ENCODE measurements at regions not wholly inside any gene's neighbourhood (a gene's known extent, or its start where the extent isn't known, plus 50 kb on each side); places are given as distances from the start of the nearest gene placed in this dataset.
A peak's percentile ranks its signal among the peaks of the same experiment; 100 is the strongest.
"Not testable (repeated sequence)": the region's sequence is repeated elsewhere in the genome, so short reads cannot be mapped to it uniquely, and the experiment has no call there.

DNA sequence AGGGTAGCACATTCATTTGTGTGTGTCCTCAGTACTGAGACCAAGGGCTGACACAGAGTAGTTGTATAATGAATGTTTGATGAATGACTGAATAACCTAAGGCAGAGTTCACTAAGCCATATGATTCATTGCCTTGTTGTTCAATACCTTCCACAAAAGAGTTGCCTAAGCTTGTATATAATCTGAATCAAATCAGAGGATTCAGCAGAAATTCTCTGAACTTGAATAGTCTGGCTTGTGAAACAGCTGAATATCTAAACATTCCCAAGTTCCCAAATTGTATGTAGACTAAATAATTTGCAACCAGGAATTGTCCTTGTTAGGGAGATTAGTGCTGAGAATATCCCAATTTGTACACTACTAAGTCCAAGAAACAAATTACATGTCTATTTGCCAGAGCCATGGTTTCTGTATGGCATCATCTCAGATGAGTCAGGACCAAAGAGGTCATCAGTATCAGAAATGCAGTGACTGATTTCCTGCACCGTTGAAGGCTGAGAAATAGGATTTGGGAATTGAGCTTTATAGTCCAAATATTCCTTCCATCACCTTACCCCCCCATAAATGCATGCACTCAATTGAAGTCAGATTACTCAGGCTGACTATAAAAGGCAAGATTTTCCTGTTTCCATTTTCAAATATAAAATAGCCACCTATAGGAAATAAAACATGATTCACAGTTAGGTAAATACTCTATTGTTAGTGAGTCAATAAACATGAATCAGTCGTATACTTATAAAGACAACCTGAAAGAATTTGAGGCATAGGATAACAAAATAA is 168.7 kb downstream of the PHLDA1 start:
- peak; percentile 71 for DNase-seq

- no peak for DNase-seq
Observed at GRCh38 chr12:75859868-75860267, 171.7 kb downstream of the PHLDA1 start.

DNA sequence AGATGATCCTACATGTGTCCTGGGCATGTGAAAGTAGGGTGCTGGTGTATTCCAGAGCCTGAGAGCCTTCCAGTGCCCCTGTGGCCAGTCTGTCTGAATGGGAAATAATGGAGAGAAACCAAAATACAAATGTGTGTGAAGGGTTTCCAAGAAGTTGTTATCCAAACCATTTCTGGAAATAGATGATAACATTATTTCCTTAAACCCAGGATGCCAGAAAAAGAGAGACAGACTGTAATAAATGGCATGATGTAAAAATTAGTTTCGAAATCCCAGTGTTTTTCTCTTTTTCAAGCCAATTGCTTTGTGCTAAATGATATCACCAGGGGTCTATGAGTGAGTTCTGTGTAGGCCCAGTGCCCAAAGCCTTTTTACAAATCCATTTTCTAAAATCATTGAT is 175.3 kb downstream of the PHLDA1 start:
- no peak for DNase-seq

DNA sequence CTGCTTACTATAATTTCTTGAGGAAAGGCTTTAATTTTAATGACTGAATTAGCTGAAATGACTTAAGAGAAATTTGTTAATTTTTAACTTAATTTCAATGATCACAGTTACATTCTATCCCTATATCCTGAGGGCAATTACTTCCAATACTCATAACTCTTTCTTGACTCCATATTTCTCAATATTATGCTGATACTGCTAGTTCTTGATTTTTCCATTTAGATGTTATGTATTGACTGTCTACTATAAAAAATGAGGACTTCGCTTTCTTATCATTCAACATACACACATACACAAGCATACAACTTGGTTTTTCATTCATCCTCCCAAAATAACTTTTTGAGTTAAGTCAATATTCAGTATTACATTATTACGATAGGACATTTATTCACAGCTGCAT is 176.2 kb downstream of the PHLDA1 start:
- no peak for DNase-seq

- DNase-seq, result no peak
Observed at GRCh38 chr12:75854681-75855309, 176.8 kb downstream of the PHLDA1 start.

DNA sequence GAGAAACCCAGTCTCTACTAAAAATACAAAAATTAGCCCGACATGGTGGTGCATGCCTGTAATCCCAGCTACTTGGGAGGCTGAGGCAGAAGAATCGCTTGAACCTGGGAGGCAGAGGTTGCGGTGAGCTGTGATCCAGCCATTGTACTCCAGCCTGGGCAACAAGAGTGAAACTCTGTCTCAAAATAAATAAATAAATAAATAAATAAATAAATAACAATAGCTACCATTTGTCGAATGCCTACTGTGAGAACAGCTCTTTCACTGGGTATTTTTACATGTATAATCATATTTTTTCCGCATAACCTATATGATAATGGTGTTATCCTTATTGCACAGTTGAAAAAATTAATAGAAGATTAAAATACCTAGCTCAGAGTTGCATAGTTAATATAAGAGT is 177.4 kb downstream of the PHLDA1 start:
- not testable (repeated sequence) for DNase-seq

DNA sequence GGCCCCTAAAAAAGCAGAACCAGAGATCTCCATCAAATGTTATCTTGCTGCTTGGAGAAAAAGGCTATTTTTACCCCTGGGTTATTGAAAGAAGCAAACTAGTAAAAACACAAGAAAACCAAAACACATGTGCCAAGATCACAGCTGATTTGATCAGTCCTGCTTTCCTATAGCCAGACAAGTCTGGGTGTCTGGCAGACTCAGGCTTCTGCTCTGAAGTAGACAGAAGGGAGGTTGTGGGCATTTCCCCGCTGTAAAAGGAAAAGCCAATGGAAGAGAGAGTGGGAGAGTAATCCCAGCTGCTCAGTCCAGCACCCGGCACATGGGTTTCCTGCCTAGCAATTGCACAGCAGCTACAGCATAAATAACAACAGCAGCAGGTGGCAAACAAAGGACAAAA is 177.9 kb downstream of the PHLDA1 start:
- DNase-seq, result peak; percentile 72

- no peak for DNase-seq
Observed at GRCh38 chr12:75852956-75853355, 178.6 kb downstream of the PHLDA1 start.

DNA sequence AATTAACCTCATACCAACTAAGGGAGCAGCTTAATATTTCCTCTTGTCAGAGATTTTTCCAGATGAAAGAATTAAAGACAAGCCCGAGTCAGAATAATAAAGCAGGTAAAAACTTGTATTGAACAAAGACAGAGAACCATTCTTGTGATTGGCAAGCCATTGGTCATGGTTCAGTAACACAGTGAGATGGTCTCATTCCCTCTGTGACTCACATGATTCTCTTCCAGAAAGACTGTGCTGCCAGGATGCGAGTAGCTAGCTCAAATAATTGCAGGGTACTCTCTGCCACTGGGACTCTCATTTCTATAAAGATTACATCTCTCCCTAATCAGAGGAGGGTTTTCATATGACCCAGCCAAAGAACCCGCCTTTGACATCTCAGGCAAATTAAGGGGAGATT is 179.4 kb downstream of the PHLDA1 start:
- DNase-seq, result peak; percentile 90

DNA sequence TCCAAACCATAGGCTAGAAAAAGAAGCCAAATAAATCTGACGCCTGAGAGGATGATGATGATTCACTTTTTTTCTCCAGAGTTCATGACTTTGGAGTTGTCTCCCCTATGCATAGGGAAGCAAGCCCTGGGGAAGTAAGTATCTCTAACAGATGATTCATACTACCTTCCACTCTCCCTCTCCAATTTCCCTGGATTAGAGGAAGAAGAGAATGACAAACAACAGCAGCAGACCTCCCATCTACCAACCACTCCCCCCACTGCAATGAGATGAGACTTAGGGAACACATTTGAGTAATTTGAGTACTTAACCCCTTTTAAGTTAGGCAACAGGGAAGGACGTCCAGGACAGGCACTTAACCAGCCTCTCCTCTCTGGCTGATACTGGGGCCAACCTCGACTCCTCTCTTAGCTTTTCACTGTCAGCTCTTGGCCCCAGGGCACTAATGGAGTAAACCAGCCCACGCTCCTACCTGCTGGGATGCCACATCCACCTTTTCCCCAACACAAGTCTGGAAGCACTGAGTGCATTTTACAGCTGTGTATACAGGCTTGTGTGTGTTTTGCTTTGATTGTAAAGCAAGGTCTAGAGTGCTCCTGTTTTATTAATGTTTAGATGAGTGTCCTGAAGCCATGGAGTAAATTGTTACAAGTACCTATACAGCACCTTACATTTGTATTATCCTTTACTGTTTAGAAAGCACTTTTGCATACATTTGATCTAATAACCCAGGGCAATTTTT is 180.7 kb downstream of the PHLDA1 start:
- peak; percentile 97 for DNase-seq

GRCh38 chr12:75848961-75849360 is 182.6 kb downstream of the PHLDA1 start:
- no peak for DNase-seq

- peak; percentile 15 for DNase-seq
Observed at GRCh38 chr12:75848431-75848925, 183.1 kb downstream of the PHLDA1 start.

DNA sequence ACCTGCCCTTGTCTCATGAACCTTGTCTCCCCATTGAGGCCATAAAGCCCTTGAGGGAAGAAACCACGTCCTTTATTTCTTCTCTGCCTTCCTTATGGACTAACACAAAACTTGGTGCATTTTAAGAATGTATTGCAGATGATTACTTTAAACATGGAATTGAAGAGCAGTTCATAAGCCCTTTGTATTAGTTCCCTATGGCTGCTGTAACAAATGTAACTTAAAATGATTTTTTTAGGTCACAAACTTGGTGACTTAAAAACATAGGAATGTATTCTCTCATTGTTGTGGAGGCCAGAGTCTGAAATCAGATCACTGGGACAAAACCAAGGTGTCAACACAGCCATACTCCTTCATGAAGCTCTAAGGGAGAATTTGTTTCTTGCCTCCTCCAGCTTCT is 185.5 kb downstream of the PHLDA1 start:
- DNase-seq, result no peak

GRCh38 chr12:75844985-75845384 is 186.6 kb downstream of the PHLDA1 start:
- no peak for DNase-seq

DNA sequence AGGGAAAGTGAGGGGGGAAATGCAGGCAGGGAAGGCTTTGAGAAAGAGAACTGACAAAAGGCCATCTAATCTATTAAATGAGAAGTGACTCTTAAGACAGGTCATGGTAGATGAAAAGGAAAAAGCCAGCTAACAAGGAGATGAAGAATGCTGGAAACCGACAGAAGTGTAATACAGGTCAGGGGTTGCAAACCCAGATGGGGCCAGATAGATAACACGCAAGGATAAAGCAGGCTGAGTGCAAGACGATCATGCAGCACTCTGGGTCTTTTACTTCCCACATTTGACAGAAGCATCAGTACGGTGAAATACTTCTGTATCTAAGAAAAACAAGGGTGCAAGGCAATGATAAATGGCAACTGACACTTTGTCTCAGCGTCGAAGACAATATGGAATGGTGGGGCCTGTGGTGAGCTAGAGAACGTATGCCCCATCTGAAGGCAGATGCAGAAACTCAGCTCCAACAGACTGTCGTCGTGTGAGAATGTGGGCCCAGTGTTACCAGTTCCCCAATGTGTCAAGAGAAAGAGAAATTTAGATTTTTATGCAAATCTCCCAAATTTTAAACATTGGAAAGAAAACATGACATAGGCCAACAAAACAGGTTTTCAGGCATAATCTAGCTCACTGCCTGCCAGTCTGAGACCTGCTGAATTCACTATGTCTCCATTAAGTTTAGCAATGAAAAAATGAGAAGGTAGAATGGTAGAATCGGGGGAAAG is 187.4 kb downstream of the PHLDA1 start:
- no peak for DNase-seq

- DNase-seq, result peak; percentile 94
Observed at GRCh38 chr12:75842090-75842489, 189.5 kb downstream of the PHLDA1 start.

DNA sequence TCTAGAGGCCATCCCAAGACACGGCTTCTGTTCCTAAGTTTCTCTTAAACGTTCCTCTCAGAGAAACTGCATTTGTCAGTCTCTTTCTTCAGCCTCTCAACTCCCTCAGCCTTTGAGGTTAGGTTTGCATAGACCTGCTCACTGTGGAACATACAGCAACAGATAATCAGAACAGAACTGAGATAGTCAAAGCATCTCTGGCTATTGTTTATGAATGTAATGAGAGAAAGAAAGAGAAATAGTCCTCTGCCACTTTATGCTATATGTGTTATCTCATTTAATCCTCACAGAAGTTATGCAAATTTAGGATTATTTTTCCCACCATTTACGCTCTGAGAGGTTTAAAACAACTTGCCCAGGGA is 190.6 kb downstream of the PHLDA1 start:
- no peak for DNase-seq

DNA sequence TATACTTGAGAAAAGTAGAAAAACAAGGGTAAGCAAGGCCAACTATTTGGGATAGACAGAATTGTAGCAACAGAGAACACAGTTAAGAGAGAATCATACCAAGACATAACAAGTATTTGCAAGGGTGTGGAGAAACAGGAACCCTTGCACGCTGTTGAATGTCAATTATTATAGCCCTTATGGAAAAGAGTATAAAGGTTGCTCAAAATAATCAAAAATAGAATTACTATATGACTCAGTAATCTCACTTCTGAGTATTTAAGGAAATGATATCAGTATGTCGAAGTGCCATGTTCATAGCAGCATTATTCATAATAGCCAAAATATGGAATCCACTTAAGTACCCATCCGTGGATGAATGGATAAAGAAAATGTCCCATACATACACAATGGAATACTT is 193.3 kb downstream of the PHLDA1 start:
- DNase-seq, result no peak

GRCh38 chr12:75837700-75838099 is 193.9 kb downstream of the PHLDA1 start:
- peak; percentile 93 for DNase-seq

GRCh38 chr12:75836533-75836932 is 195.0 kb downstream of the PHLDA1 start:
- DNase-seq, result peak; percentile 75

DNA sequence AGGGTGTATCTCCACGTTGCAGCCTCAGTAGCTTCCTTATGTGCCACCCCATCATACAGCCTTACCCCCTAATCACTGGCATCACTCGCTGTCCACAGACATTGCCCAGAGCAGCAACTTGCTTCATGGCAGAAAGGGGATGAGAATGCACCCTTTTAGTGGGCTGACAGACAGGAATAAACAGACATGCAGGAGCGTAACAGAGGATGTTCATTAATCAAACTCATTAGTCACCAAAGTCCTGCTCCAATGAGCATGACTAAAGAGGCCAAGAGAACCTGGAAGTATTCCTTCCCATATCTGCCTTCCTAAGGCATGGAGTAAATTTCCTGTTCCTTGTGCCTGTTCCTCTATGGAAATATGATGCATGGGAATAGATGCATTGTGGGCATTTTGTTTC is 197.0 kb downstream of the PHLDA1 start:
- peak; percentile 18 for DNase-seq

DNA sequence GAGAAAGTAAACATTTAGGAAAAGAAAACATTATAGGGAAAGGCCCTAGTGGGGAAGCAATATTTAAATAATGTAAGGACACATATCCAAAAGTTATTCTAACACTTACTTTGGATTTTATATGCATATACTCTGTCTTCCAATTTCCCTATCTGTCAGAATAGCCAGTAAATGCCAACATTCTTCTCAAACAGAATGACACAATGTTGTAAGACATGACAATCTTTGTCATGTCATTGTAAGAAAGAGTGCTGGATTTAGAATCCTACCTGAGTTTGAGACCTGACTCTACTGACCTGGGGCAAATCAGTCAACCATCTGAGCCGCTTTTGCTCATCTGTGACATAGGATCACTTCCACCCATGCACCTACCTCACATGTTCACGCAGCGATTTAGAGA is 198.3 kb downstream of the PHLDA1 start:
- no peak for DNase-seq

DNA sequence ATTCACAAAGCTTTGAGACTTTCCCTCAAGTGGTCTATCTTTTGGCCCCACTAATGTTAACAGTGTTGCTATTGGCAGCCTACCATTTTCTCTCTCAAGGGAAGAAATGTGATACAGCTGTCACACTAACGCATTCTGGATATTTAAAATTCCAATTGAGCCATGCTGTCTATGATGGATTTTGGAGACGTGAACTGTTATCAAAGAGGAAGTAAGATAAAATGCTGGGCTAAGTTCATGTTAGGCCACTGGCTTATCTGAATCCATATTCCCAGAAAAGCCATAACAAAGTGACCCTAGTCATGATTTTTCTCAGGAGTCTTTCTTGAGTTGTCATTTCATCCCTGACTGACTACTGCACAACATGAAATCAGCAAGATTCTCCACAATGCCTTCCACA is 200.2 kb downstream of the PHLDA1 start:
- DNase-seq, result no peak
